ENCODE measurements at regions not wholly inside any gene's neighbourhood (a gene's known extent, or its start where the extent isn't known, plus 50 kb on each side); places are given as distances from the start of the nearest gene placed in this dataset.

DNA sequence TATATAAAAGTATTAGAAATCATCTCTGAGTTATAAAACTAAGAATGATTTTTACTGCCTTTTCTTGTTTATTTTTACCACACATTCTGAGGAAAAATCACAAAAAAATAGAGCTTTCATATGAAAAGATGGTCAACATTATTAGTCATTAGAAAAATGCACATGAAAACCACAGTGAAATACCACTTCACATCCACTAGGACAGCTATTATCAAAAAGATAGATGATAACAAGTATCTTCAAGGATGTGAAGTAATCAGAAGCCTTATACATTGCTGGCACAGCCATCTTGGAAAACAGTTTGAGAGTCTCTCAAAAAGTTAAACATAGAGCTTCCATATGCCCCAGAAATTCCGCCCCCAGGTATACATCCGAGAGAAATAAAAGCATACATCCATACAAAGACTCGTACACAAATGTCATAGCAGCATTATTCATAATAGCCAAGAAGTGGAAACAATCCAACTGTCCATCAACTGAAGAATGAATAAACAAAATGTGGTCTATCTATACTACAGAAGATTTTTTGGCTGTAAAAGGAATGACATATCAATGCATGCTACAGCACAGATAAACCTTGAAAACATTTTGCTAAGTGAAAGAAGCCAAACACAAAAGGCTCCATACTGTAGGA, 523.9 kb downstream of the FUT8 start:
- no peak for DNase-seq (ENCODE audit: low spot score)

DNA sequence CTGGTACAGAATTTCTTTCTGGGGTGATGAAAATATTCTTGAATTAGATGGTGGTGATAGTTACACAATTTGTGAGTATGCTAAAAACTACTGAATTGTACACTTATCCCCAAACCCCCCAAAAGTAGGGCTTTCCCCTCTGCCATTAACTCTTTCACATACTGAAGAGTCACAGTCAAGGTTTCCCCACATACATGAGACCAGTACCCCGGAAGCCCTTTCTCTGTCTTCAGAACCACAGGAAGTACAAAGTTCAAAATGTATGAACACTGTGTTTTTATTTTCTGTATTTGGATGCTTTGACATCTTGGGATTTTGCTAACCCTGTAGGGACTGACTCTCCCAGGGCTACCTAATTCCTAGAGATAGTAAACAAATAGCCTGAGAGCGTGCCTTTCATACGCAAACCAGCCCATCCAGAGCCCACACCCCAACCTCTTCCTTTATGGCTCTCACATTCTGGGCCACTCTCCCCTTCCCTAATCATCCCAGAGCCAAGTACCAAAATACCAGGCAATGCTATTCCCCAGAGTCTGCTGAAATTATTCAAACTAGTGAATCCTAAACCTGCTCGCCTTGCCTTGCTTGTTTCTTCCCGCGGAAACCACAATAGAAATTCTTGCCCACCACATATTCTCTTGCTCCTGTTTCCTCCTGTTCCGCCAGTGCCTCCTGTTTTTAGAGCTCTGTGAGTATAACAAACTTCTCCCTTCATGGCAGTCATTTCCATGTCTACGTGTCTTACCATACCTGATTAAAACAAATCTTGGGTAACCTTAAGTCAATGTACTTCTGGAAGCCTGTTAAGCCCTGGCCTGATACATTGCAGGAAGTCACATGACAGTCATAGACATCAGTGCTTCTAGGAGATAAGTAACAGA, 524.8 kb downstream of the FUT8 start:
- DNase-seq (ENCODE audit: low spot score): no peak

DNA sequence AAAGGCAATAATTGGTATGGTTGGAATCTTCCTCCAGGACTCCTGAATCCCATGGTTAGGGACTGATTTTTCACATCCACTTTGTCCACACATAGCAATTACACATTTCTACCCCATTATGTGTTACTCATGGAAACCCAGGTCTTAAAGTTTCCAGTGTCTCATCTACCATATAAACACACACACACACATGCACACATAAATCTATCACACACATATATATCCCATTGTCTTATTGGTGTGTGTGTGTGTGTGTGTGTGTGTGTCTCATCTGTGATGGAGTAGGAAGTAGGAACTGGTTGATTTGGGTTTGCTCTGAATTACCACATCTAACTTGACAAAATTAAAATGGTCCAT, 525.4 kb downstream of the FUT8 start:
- DNase-seq (ENCODE audit: low spot score): no peak

DNA sequence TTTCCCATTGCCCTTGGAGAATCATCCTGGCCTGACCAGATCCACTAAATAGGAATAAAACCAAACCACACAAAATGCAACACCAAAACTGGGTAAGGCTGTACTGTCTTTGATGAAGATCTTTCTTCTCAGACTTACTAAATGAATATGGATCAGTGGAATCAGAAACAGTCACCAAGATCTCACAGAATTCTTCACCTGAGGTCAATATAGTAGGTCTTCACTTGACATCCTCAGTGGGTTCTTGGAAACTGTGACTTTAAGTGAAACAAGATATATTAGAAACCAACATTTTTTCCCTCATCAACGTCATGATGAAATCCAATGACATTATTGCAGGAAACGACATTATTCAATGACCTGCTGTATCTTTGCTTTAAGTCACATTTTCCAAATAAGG, 526.2 kb downstream of the FUT8 start:
- DNase-seq (ENCODE audit: low spot score): no peak

DNA sequence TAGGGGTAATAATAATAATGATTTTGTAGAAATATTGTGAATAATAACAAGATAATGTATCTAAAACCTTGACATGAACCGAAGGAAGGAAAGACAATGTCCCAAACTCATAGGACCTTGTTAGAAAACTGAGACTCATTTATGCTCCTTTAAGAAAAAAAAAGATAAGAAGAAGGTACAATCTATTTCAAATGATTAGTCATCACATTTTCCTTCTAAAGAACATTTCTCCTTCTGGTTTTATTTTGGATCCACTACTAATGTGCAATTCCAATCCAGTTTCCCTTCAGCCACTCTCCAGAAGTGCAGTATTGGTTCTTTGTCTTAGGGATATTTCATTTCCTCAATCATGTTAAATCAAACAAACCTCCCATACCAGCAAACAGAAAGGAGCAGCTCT, 526.7 kb downstream of the FUT8 start:
- DNase-seq (ENCODE audit: low spot score): no peak

DNA sequence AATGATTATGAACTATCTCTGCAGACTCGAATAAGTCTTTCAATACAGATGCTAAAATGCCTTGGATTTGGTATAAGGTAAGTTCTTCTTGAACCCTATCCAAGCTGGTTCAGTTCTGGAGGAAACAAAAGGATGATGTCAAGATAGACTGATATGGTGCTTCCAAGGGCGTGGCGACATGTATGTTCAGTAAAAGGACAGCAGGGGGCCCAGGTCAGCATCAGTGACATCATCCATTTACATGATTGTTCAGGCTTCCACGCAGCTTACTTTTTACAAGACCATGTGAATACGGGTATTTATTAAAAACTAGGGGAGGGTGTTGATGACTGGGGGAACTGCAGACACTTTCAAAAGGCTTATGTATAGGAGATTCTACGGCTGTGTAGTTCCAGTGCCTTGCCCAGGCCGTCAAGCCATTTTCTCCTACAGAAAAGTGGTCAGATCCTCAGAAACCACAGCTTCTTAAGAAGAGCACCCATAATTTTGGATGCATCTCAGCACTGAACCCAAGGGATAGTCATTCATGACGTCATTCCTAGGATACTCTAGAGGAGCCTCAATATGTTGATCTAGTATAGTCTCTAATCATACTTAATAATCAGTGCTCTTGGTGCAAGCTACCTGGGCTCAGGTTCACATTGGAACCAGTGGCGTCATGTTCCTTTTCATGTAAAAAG, 527.7 kb downstream of the FUT8 start:
- no peak for DNase-seq (ENCODE audit: low spot score)

DNA sequence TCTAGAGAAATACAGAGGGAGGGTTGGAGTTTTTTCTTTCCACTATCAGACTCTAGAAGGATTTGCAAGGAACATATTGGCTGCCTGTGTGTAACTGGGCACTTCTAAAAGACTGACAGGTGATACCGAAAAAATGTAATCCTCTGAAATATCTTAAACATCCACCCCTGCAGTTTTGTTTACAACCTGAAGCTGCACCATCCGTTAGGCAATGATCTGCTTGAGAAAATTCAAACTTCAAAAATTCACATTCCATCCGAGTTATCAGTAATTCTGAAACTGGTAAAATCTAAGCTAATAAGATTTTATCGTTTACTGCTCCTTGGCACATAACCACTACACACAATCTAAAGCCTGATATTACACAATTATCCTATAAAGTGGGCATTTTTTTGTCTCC, 528.6 kb downstream of the FUT8 start:
- DNase-seq (ENCODE audit: low spot score): no peak

DNA sequence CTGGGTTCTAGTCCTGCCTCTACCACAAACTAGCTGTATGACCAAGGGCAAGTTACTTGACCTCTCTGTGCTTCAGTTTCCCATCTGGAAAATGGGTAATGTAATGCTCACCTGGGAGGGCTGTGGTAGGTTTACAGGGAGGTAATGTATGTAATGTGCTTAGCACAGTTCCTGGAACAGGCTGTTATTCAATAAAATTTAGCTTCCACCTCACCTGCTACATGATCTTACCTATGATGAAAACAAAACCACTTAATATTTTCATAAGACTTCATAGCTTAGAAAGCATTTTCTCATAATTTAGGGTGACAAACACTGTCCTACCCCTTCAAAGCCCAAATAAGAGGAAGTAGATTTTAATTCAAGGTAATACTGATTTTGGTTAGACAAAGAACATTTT, 530.6 kb downstream of the FUT8 start:
- peak; percentile 21 for DNase-seq (ENCODE audit: low spot score)

DNA sequence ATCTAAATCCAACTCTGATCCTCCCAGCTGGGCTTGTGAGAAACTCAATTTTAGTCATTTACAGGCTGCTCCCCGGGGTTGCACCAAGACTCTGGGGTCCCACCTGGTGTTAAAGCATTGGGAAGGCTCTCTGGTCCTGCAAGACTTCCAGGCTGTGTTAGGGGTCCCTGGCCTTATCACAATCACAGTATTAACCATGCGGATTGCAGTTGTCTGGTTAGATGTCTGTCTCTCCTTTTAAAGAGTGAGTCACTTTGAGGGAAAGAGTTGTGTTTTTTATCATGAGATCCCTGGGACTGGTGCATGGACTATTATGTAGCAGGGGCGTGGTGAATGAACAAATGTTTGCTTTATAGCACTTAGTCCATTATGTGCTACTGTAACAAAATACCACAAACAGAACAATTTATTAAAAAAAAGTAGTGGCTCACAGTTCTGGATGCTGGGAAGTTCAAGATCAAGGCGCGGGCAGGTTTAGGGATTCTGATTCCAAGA, 531.4 kb downstream of the FUT8 start:
- no peak for DNase-seq (ENCODE audit: low spot score)

DNA sequence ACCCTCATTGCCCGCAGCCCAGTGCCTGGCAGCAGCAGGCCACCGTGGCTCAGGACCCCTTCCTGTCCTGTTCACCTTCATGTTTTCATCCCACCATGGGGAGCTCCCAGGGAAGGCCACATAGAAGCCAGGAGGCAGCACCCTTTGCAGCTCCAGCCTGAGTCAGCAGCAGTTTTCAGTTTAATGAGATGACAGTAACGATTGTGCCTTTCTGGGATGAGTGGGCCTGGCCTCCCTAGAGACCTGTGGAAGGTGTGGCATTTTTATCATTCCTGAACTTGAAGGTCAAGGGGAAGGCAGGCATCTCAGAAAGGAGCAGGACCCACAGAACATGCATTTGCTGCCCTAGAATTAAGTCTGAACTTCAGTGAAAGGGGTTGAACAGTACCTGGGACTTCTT, 532.8 kb downstream of the FUT8 start:
- DNase-seq (ENCODE audit: low spot score): no peak

DNA sequence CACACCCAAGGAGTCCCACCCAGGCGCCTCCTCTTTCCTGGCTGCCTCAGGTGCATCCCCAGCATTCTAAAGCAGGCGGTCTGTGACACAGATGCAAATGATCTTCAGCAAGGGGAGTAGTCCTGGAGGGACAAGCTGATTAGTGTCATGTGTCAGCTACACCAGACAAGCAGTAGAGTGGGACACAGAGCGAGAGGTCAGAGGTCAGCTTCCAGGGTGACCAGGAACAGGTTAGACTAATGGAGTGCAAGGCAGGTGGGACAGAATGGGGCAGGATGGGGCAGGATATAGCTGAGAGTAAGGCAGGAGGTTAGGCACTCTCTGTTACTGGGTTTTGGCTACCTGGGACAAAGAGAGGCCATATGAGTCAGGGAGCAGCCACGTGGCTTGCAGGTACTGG, 534.0 kb downstream of the FUT8 start:
- no peak for DNase-seq (ENCODE audit: low spot score)

DNA sequence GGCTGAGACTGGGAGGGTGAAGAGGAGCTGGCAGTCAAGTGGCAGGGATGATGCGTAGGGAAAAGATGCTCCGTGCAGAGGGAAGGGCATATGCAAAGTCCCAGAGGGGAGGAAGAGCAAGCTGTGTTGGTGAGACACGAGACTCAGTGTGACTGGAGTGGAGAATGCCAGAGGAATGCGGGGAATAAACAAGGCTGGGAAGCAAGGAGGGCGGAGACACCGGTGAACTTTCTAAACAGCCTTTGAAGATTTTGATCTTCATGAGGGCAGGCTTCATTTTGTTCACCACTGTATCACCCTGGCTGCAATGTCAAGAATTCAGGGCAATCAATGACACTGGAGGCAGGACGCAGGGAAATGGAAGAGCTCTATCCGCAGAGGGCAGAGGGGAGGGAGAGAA, 535.8 kb downstream of the FUT8 start:
- DNase-seq (ENCODE audit: low spot score): no peak

DNA sequence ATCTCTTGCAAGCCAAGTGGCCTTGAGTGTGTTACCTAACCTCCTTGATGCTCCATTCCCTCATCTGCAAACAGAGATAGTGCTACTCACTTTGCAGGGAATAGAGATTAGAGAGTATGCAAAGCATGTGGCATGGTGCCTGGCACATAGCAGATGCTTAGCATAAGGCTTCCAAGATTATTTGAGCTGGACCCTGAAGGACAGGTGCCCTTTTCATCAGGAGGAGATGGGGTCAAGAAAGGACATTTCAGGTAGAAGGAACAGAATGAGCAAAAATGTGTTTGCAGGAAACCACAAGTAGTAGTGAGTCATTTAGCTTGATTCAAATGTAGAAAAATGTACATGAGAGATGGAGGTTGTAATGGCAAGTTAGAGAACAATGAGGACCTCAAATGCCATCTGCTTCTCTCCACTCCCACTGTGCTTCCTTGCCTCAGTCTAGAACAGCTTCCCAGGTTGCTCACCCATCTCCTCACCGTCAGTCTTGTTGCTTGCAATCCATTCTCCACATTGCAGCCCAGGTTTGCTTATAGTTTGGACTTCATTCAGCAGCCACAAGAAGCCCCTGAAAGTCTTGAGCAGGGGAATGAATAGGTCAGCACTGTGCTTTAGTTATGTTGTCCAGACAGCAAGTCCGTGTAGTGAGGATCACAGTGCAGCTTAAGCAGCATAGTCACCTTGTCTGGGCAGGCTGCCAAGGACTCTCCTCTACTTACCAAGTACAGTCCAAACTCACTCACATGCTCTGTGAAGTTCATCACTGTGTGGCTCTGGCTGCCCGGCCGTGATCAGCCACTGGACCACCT, 536.3 kb upstream of the CCDC196 start:
- DNase-seq (ENCODE audit: low spot score): peak; percentile 39

DNA sequence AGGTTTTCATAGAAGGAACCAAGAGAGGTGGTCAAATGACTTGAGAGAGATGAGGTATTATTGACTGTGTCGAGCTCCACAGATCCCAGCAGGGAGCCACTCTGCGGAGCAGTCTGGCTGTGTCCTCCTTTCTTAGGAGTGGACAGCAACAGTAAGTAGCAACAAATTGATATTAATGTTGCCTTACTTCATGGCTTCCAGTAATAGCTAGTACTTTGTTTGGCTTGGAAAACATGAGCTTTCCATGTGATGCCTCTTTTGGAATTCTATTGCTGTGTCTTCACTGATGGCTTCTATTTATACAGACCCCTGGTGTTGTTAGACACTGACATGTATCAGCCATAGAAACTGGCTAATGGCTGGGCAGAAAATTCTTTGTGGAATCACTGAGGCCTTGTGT, 531.2 kb upstream of the CCDC196 start:
- no peak for DNase-seq (ENCODE audit: low spot score)

DNA sequence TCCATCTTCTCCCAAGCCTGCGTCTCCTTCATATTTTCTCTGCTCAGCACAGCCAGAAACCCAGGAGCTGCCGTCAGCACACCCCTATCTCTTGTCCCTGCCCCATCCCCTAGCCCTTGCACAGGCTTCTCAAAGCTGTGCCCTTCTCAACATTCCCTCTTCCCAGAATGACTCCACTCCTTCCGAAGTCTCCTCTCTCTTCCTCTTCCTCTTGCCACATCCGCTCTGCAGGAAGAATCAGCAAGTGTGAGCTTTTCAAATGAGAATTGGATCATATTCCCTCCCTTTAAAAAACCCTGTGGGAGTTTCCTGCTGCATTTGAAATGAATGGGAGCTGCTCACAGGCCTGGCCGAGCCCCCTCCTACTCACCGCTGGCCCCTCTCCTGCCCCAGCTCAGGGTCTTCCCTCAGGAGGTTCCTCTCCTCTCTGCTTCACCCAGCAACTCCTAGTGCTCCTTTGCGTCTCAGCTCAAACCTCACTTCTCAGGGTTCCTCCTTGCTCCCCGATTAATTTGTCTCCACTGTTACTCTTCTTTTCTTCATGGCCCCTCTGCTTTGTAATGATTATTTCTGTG, 528.5 kb upstream of the CCDC196 start:
- DNase-seq (ENCODE audit: low spot score): no peak

DNA sequence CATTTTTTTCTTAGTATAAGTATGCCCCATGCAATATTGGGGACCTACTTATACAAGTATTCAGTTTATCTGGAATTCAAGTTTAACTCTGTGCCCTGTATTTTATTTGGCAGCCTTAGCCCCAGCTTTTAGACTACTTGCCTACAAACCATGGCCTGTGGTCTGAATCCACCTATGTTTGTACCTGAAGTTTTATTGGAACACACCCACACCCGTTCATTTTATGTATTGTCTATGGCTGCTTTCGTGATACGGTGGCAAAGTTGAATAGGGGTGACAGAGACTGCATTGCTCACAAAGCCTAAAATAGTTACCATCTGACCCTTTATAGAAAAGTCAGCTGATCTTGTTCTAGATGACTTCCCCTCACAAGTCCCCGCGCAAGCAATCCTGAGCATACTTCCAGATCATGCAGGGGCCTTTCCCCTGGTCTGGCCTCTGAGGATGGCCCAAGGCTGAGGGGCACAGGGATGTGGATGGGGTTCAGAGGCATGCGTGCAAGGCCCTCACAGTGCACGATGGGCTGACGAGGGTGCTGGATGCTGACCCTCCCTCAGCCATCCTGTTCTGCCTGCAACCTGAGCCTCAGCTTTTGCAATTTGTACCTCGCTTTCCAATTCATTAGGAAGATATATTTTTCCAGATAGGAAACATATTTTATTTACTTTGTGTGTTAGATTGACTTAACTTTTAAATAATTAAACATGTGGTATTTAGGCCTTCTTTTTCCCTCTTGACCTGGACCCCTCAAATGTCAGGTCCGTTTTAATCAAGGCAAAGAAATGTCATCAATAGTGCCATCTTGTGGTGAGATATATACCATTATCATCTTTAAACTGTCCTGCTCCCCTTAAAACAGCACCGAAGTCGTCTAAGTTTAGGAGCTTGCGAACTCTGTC, 527.3 kb upstream of the CCDC196 start:
- DNase-seq (ENCODE audit: low spot score): peak; percentile 57

DNA sequence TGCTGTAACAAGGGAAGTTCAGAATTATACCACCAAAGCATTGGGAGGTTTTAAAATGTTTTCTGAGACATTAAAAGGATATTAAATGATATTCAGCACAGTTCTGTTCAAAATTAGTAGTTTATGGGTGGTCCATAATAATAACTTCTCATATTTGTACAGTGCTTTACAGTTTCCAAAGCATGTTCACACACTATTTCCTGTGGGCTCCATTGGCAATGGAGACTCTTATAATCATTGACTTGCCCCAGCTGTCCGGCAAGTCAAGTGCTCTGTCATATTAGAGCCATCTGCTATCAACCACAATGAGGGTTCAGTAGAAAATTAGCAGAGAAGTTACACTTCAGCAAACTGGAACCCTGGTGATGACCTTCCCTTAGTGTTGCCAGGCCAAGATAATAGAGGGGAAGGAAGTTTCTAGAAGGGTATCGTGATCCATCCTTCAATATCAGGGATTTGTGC, 526.6 kb upstream of the CCDC196 start:
- DNase-seq (ENCODE audit: low spot score): no peak

DNA sequence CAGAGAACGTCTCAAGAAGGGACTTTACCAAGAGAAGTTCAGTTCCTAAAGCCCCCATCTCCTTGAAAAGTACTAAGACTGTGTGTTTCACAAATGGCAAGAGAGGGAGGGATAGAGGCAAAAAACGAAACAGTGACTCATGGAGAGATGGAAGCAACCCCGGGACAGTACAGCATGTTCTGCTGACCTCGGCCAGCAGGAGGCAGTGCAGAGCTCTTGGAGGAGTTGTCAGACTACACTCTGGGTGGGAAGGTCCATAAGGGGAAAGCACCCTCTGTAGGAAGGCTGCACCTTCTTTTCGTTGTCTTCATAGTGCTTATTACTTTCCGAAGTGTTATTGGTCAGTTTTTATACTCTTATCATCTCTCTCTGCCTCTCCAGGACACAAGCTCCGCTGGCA, 525.2 kb upstream of the CCDC196 start:
- DNase-seq (ENCODE audit: low spot score): peak; percentile 69

DNA sequence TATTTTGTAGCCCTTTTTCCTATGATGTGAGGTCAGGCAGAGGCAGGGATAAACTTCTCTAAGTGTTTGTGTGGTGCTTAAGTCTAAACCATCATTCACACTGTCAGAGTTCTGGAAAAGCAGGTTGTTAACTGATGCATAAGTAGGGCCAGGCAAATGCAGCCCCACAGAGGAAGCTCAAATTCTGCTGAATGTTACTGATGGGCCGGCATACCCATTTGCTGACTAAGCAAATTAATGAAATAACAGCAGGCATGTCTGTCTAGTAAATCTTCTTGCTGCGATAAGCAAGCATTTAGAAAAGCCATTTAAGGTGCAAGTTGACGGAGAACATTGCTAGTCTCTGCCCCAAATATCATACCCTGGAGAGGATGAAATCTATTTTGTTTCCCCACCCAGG, 523.2 kb upstream of the CCDC196 start:
- no peak for DNase-seq (ENCODE audit: low spot score)

DNA sequence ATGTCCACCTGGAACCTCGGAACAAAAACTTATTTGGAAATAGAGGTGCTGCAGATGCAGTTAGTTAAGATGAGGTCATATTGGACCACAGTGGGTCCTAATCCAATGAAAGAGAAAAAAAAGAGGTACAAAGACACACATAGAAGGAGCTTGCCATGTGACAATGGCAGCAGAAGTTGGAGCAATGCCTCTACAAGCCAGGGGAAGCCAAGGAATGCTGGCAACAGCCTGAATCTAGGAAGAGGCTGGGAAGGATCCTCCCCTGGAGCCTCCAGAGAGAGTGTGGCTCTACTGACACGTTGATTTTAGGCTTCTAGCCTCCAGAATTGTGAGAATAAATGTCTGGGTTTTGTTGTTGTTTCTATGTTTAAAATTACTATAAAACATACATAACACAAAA, 521.8 kb upstream of the CCDC196 start:
- DNase-seq (ENCODE audit: low spot score): no peak

DNA sequence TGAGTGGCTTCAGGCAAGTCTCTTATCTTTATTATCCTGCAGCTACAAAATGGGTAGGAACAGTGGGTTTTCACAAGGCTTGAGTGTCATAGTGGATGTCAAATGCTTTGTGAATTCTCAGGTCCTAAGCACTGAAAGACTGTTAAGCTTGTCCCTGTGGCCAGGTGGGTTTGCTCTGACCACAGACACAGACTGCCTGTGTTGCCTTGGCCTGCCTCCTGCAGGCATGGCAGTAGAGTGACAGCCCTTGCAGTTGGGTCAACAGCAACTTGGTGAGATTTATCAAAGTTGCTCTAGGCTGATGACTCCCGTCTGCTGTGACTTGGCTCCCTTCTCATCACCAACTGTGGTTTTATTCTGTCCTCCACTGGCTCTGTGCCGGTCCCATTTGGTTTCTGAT, 520.0 kb upstream of the CCDC196 start:
- no peak for DNase-seq (ENCODE audit: low spot score)
